Endodermal cell (in vitro differentiated cells): ENCODE measurements at regions not wholly inside any gene's neighbourhood (a gene's known extent, or its start where the extent isn't known, plus 50 kb on each side); places are given as distances from the start of the nearest gene placed in this dataset.

ENCODE experiments used
- DNase-seq: peaks from one replicate; pipeline ENCODE4 v3.0.0-alpha.2; 2017
- H3K27ac ChIP-seq: 2 replicates; pipeline ENCODE4 v1.5.1; 2013; ENCODE audit warnings: mild to moderate bottlenecking, low read depth, low read length, moderate library complexity
- H3K27me3 ChIP-seq: 2 replicates; pipeline ENCODE4 v1.6.1; 2013; ENCODE audit warnings: mild to moderate bottlenecking, low read length, moderate library complexity; ENCODE audit not compliant: insufficient read depth, control insufficient read depth, poor library complexity, severe bottlenecking
- H3K36me3 ChIP-seq: 2 replicates; pipeline ENCODE4 v1.7.0; 2013; ENCODE audit warnings: mild to moderate bottlenecking, low read length, moderate library complexity; ENCODE audit not compliant: control insufficient read depth, insufficient read depth
- H3K4me1 ChIP-seq: one replicate; pipeline ENCODE4 v1.7.0; 2013; ENCODE audit warnings: low read length; ENCODE audit not compliant: control insufficient read depth, insufficient read depth
- H3K4me3 ChIP-seq: 2 replicates; pipeline ENCODE4 v1.5.1; 2013; ENCODE audit warnings: mild to moderate bottlenecking, low read length, moderate library complexity
- H3K9ac ChIP-seq: 2 replicates; pipeline ENCODE4 v1.6.1; 2013; ENCODE audit warnings: mild to moderate bottlenecking, low read length, moderate library complexity; ENCODE audit not compliant: poor library complexity, severe bottlenecking; ENCODE audit errors: extremely low read depth
- H3K9me3 ChIP-seq: 2 replicates; pipeline ENCODE4 v1.6.1; 2013; ENCODE audit warnings: mild to moderate bottlenecking, low read length, moderate library complexity; ENCODE audit not compliant: control insufficient read depth
- H3K27ac Mint-ChIP-seq: 2 replicates; pipeline ENCODE4 v1.8.0; 2020; ENCODE audit warnings: mixed read lengths
- H3K27me3 Mint-ChIP-seq: 2 replicates; pipeline ENCODE4 v1.8.0; 2021; ENCODE audit warnings: mild to moderate bottlenecking, mixed read lengths; ENCODE audit not compliant: insufficient read depth
- H3K36me3 Mint-ChIP-seq: 2 replicates; pipeline ENCODE4 v1.8.0; 2020; ENCODE audit warnings: low read depth, mixed read lengths
- H3K4me1 Mint-ChIP-seq: 2 replicates; pipeline ENCODE4 v1.8.0; 2020; ENCODE audit warnings: mixed read lengths
- H3K4me3 Mint-ChIP-seq: 2 replicates; pipeline ENCODE4 v1.8.0; 2020; ENCODE audit warnings: mild to moderate bottlenecking, moderate library complexity, mixed read lengths
- H3K9me3 Mint-ChIP-seq: 2 replicates; pipeline ENCODE4 v1.8.0; 2020; ENCODE audit warnings: mild to moderate bottlenecking, mixed read lengths
- CTCF ChIP-seq: fragments of 200-600 bp; sonication (generic); conservative IDR thresholded peaks from 2 replicates; pipeline ENCODE4 v1.5.0; 2021; ENCODE audit warnings: antibody characterized with exemption, mild to moderate bottlenecking
- WGBS, 2 experiments: methylation state at CpG; one replicate each; pipeline versions ENCODE4 v1.1.5 to v1.1.7; 2013; ENCODE audit warnings: missing lambda C conversion rate in 2 of 2, mixed read lengths in 1 of 2; ENCODE audit not compliant: insufficient coverage in 1 of 2, insufficient read length in 1 of 2; 5-methylcytosine and 5-hydroxymethylcytosine counted together

- no peaks in the 10 kb centered on the region for H3K27me3 ChIP-seq
- DNase-seq: peak; percentile 12
- no peak overlapping the region for H3K9ac ChIP-seq
- Mint-ChIP-seq H3K36me3 (no peaks in the 10 kb centered on the region), H3K4me1 (no peaks in the 10 kb centered on the region), H3K9me3 (no peaks in the 10 kb centered on the region), H3K27ac (no peak overlapping the region), H3K4me3 (no peak overlapping the region), H3K27me3 (no peaks in the 10 kb centered on the region)
- TF ChIP-seq CTCF: no peak
- H3K4me1 ChIP-seq: no peaks in the 10 kb centered on the region
- 92 to 97% methylated on average over 6 to 7 of the region's 7 CpGs for WGBS, 2 experiments
- H3K9me3 ChIP-seq: no peaks in the 10 kb centered on the region
- H3K27ac ChIP-seq: no peak overlapping the region
- no peak overlapping the region for H3K4me3 ChIP-seq
- no peaks in the 10 kb centered on the region for H3K36me3 ChIP-seq
Measured at GRCh38 chr2:71780162-71780561, 326.8 kb downstream of the DYSF start.

- TF ChIP-seq CTCF: no peak
- Mint-ChIP-seq H3K36me3 (no peaks in the 10 kb centered on the region), H3K4me1 (no peaks in the 10 kb centered on the region), H3K27ac (no peak overlapping the region), H3K9me3 (no peaks in the 10 kb centered on the region), H3K4me3 (no peak overlapping the region), H3K27me3 (no peaks in the 10 kb centered on the region)
- H3K9ac ChIP-seq: no peak overlapping the region
- no peak overlapping the region for H3K4me3 ChIP-seq
- H3K9me3 ChIP-seq: no peaks in the 10 kb centered on the region
- no peak for DNase-seq
- no peaks in the 10 kb centered on the region for H3K4me1 ChIP-seq
- no peaks in the 10 kb centered on the region for H3K27me3 ChIP-seq
- H3K27ac ChIP-seq: no peak overlapping the region
- no peaks in the 10 kb centered on the region for H3K36me3 ChIP-seq
Measured at GRCh38 chr2:71779774-71780105, 326.4 kb downstream of the DYSF start.

- no peak for DNase-seq
- Histone ChIP-seq H3K36me3 (no peaks in the 10 kb centered on the region), H3K9me3 (no peaks in the 10 kb centered on the region), H3K4me3 (no peak overlapping the region), H3K27ac (no peak overlapping the region), H3K9ac (no peak overlapping the region), H3K4me1 (no peaks in the 10 kb centered on the region), H3K27me3 (no peaks in the 10 kb centered on the region)
- Mint-ChIP-seq H3K36me3 (no peaks in the 10 kb centered on the region), H3K9me3 (no peaks in the 10 kb centered on the region), H3K4me1 (no peaks in the 10 kb centered on the region), H3K27ac (no peak overlapping the region), H3K4me3 (no peak overlapping the region), H3K27me3 (no peaks in the 10 kb centered on the region)
- WGBS, 2 experiments: 80 to 89% methylated on average over 3 to 8 of the region's 8 CpGs
- no peak for TF ChIP-seq CTCF
Measured at GRCh38 chr2:71778936-71779773, 325.8 kb downstream of the DYSF start.
